Spleen (tissue), 7 donors: ENCODE measurements at regions not wholly inside any gene's neighbourhood (a gene's known extent, or its start where the extent isn't known, plus 50 kb on each side); places are given as distances from the start of the nearest gene placed in this dataset.

Source experiments
- POLR2A ChIP-seq, 3 donors: fragments of 450-650 bp; IDR thresholded peaks; one replicate each; pipeline ENCODE4 v1.5.1; 2017; ENCODE audit warnings: antibody characterized with exemption in 3 of 3, mild to moderate bottlenecking in 1 of 3
- POLR2AphosphoS5 ChIP-seq, 3 donors: sonication (generic); formaldehyde crosslinking; IDR thresholded peaks; one replicate each; pipeline ENCODE4 v1.5.1; 2017; ENCODE audit warnings: antibody characterized with exemption in 3 of 3
- TF ChIP-seq, protein P1 (sequence below), 11 experiments: fragments of 200-600 bp in 7 of 11; fragments of 450-650 bp in 4 of 11; sonication (generic) in 4 of 11; IDR thresholded peaks in 8 of 11; conservative IDR thresholded peaks in 3 of 11; 1 replicate in 7 of 11; 2 replicates in 4 of 11; pipeline versions ENCODE4 v1.4.0 to v1.8.0; 2016 to 2021; ENCODE audit warnings: antibody characterized with exemption in 11 of 11, inconsistent platforms in 4 of 11, mild to moderate bottlenecking in 1 of 11
- donor health status: DM: no; HTN: no; CAD: no; lungs with moderate emphysema.
- donor health status: DM: no; HTN: no; CAD: no.
- donor health status: DM: no; HTN: no; CAD: no.

DNA sequence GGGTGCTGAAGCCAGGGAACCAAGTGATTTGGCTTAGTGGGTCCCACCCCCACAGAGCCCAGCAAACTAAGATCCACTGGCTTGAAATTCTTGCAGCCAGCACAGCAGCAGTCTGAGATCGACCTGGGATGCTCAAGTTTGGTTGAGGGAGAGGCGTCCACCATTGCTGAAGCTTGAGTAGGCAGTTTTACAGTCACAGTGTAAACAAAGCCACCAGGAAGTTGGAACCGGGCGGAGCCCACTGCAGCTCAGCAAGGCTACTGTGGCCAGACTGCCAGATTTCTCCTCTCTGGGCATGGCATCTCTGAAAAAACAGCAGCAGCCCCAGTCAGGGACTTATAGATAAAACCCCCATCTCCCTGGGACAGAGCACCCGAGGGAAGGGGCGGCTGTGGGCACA lies 424.1 kb upstream of the TENM4 start:
- TF ChIP-seq, protein P1, sequence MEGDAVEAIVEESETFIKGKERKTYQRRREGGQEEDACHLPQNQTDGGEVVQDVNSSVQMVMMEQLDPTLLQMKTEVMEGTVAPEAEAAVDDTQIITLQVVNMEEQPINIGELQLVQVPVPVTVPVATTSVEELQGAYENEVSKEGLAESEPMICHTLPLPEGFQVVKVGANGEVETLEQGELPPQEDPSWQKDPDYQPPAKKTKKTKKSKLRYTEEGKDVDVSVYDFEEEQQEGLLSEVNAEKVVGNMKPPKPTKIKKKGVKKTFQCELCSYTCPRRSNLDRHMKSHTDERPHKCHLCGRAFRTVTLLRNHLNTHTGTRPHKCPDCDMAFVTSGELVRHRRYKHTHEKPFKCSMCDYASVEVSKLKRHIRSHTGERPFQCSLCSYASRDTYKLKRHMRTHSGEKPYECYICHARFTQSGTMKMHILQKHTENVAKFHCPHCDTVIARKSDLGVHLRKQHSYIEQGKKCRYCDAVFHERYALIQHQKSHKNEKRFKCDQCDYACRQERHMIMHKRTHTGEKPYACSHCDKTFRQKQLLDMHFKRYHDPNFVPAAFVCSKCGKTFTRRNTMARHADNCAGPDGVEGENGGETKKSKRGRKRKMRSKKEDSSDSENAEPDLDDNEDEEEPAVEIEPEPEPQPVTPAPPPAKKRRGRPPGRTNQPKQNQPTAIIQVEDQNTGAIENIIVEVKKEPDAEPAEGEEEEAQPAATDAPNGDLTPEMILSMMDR (IDR thresholded peaks at IDR 0.05 in 8 of 11, conservative IDR thresholded peaks at IDR 0.05 in 3 of 11), result no peak
- no peak for TF ChIP-seq POLR2A (IDR thresholded peaks at IDR 0.05)
- TF ChIP-seq POLR2AphosphoS5 (IDR thresholded peaks at IDR 0.05), result no peak
